ENCODE measurements at regions not wholly inside any gene's neighbourhood (a gene's known extent, or its start where the extent isn't known, plus 50 kb on each side); places are given as distances from the start of the nearest gene placed in this dataset.

- no peak for DNase-seq (ENCODE audit: insufficient read length, low spot score)
These were observed 176.5 kb downstream of the RBM43 start for GRCh38 chr2:151085181-151085611.

GRCh38 chr2:151083856-151084795 is 177.5 kb downstream of the RBM43 start:
- FAIRE-seq (peak; percentile 43), DNase-seq (ENCODE audit: insufficient read length, low spot score) (no peak)
- no peak for TF ChIP-seq POLR2A (IDR thresholded peaks at IDR 0.05; ENCODE audit: low read depth, low read length)

More at GRCh38 chr2:151085181-151085611, 176.5 kb downstream of the RBM43 start:
- no peak for FAIRE-seq
- no peak for TF ChIP-seq POLR2A (IDR thresholded peaks at IDR 0.05; ENCODE audit: low read depth, low read length)

- DNase-seq (ENCODE audit: insufficient read length, low spot score) = no peak
- no peak for TF ChIP-seq POLR2A (IDR thresholded peaks at IDR 0.05; ENCODE audit: low read depth, low read length)
- no peak for FAIRE-seq
These were observed 182.8 kb downstream of the RBM43 start for GRCh38 chr2:151078889-151079288.

GRCh38 chr2:151071906-151072305 is 189.8 kb downstream of the RBM43 start:
- no peak for FAIRE-seq
- DNase-seq (ENCODE audit: insufficient read length, low spot score) = no peak
- TF ChIP-seq POLR2A (IDR thresholded peaks at IDR 0.05; ENCODE audit: low read depth, low read length) = no peak

GRCh38 chr2:151071382-151071781 is 190.3 kb downstream of the RBM43 start:
- DNase-seq (ENCODE audit: insufficient read length, low spot score) = no peak
- peak; percentile 30 for FAIRE-seq
- no peak for TF ChIP-seq POLR2A (IDR thresholded peaks at IDR 0.05; ENCODE audit: low read depth, low read length)

GRCh38 chr2:151070253-151070652 is 191.4 kb downstream of the RBM43 start:
- FAIRE-seq = no peak
- TF ChIP-seq POLR2A (IDR thresholded peaks at IDR 0.05; ENCODE audit: low read depth, low read length) = no peak
- no peak for DNase-seq (ENCODE audit: insufficient read length, low spot score)

GRCh38 chr2:151067658-151068369 is 193.8 kb downstream of the RBM43 start:
- DNase-seq (ENCODE audit: insufficient read length, low spot score) (no peak), FAIRE-seq (no peak)
- no peak for TF ChIP-seq POLR2A (IDR thresholded peaks at IDR 0.05; ENCODE audit: low read depth, low read length)

- FAIRE-seq (no peak), DNase-seq (ENCODE audit: insufficient read length, low spot score) (no peak)
- no peak for TF ChIP-seq POLR2A (IDR thresholded peaks at IDR 0.05; ENCODE audit: low read depth, low read length)
These were observed 198.4 kb downstream of the RBM43 start for GRCh38 chr2:151063271-151063670.

GRCh38 chr2:151060287-151060686 is 201.4 kb downstream of the RBM43 start:
- DNase-seq (ENCODE audit: insufficient read length, low spot score) (no peak), FAIRE-seq (no peak)
- TF ChIP-seq POLR2A (IDR thresholded peaks at IDR 0.05; ENCODE audit: low read depth, low read length) = no peak

- TF ChIP-seq POLR2A (IDR thresholded peaks at IDR 0.05; ENCODE audit: low read depth, low read length) = no peak
- DNase-seq (ENCODE audit: insufficient read length, low spot score) (no peak), FAIRE-seq (no peak)
These were observed 204.8 kb downstream of the RBM43 start for GRCh38 chr2:151056870-151057269.

GRCh38 chr2:151053661-151053990 is 208.0 kb downstream of the RBM43 start:
- TF ChIP-seq POLR2A (IDR thresholded peaks at IDR 0.05; ENCODE audit: low read depth, low read length) = no peak
- no peak for FAIRE-seq
- DNase-seq (ENCODE audit: insufficient read length, low spot score) = no peak

- no peak for TF ChIP-seq POLR2A (IDR thresholded peaks at IDR 0.05; ENCODE audit: low read depth, low read length)
- FAIRE-seq = peak; percentile 55
These were observed 208.6 kb downstream of the RBM43 start for GRCh38 chr2:151052850-151053660.

GRCh38 chr2:151051574-151052220 is 210.0 kb downstream of the RBM43 start:
- FAIRE-seq (peak; percentile 96), DNase-seq (ENCODE audit: insufficient read length, low spot score) (no peak)
- no peak for TF ChIP-seq POLR2A (IDR thresholded peaks at IDR 0.05; ENCODE audit: low read depth, low read length)

More at GRCh38 chr2:151052850-151053660, 208.6 kb downstream of the RBM43 start:
- DNase-seq (ENCODE audit: insufficient read length, low spot score) = no peak
